H9 (cell line): ENCODE measurements at regions not wholly inside any gene's neighbourhood (a gene's known extent, or its start where the extent isn't known, plus 50 kb on each side); places are given as distances from the start of the nearest gene placed in this dataset.

Source experiments
- DNase-seq: peaks from one replicate; pipeline ENCODE4 v3.0.0-alpha.2; 2017
- H2AFZ ChIP-seq: one replicate; pipeline ENCODE4 v1.6.1; 2013; ENCODE audit warnings: mild to moderate bottlenecking, low read length, control low read depth, moderate library complexity
- H2AK5ac ChIP-seq: 2 replicates; pipeline ENCODE4 v1.6.1; 2013; ENCODE audit warnings: low read length, control low read depth, mixed read lengths; ENCODE audit not compliant: insufficient read length
- H2BK120ac ChIP-seq: one replicate; pipeline ENCODE4 v1.6.1; 2013; ENCODE audit warnings: low read depth, mild to moderate bottlenecking, low read length, control low read depth, inconsistent platforms; ENCODE audit not compliant: poor library complexity, severe bottlenecking
- H2BK12ac ChIP-seq: 2 replicates; pipeline ENCODE4 v1.6.1; 2013; ENCODE audit warnings: low read length, control low read depth, mixed read lengths, low read depth; ENCODE audit not compliant: insufficient read length
- H2BK15ac ChIP-seq: 2 replicates; pipeline ENCODE4 v1.6.1; 2013; ENCODE audit warnings: low read depth, low read length, control low read depth
- H2BK20ac ChIP-seq: one replicate; pipeline ENCODE4 v1.6.1; 2013; ENCODE audit warnings: low read depth, mild to moderate bottlenecking, low read length, control low read depth, inconsistent platforms; ENCODE audit not compliant: poor library complexity, severe bottlenecking
- H2BK5ac ChIP-seq: 2 replicates; pipeline ENCODE4 v1.6.1; 2013; ENCODE audit warnings: low read length, control low read depth, mixed read lengths; ENCODE audit not compliant: insufficient read length
- H3K14ac ChIP-seq: 2 replicates; pipeline ENCODE4 v1.6.1; 2013; ENCODE audit warnings: low read length, control low read depth; ENCODE audit not compliant: insufficient read depth
- H3K18ac ChIP-seq: 2 replicates; pipeline ENCODE4 v1.6.1; 2013; ENCODE audit warnings: low read depth, mild to moderate bottlenecking, mixed read lengths, low read length, control low read depth; ENCODE audit not compliant: insufficient read length
- H3K23ac ChIP-seq: 2 replicates; pipeline ENCODE4 v1.6.1; 2013; ENCODE audit warnings: low read length, control low read depth, mixed read lengths, low read depth; ENCODE audit not compliant: insufficient read length
- H3K23me2 ChIP-seq: 2 replicates; pipeline ENCODE4 v1.6.1; 2013; ENCODE audit warnings: low read depth, mild to moderate bottlenecking, mixed read lengths, low read length, control low read depth; ENCODE audit not compliant: insufficient read length, poor library complexity, severe bottlenecking
- H3K27ac ChIP-seq: 2 replicates; pipeline ENCODE4 v1.5.1; 2013; ENCODE audit warnings: low read length, control low read depth, mixed read lengths, low read depth; ENCODE audit not compliant: insufficient read length
- H3K27me3 ChIP-seq: 2 replicates; pipeline ENCODE4 v1.6.1; 2013; ENCODE audit warnings: low read length, control low read depth, inconsistent platforms; ENCODE audit not compliant: insufficient read depth
- H3K4ac ChIP-seq: 2 replicates; pipeline ENCODE4 v1.6.1; 2013; ENCODE audit warnings: low read depth, mild to moderate bottlenecking, control low read depth, inconsistent platforms, low read length, moderate library complexity
- H3K4me1 ChIP-seq: 2 replicates; pipeline ENCODE4 v1.6.1; 2013; ENCODE audit warnings: low read length, control low read depth, inconsistent platforms; ENCODE audit not compliant: insufficient read depth
- H3K4me2 ChIP-seq: 2 replicates; pipeline ENCODE4 v1.6.1; 2013; ENCODE audit warnings: low read length, control low read depth, mixed read lengths; ENCODE audit not compliant: insufficient read length, insufficient read depth
- H3K56ac ChIP-seq: 2 replicates; pipeline ENCODE4 v1.6.1; 2013; ENCODE audit warnings: low read depth, mild to moderate bottlenecking, mixed read lengths, low read length, control low read depth; ENCODE audit not compliant: insufficient read length
- H3K79me1 ChIP-seq: 2 replicates; pipeline ENCODE4 v1.6.1; 2013; ENCODE audit warnings: low read depth, mild to moderate bottlenecking, moderate library complexity, low read length, control low read depth, inconsistent platforms; ENCODE audit not compliant: insufficient read depth, poor library complexity, severe bottlenecking
- H3K79me2 ChIP-seq: 2 replicates; pipeline ENCODE4 v1.6.1; 2013; ENCODE audit warnings: low read length, control low read depth, inconsistent platforms; ENCODE audit not compliant: insufficient read depth
- H3K9ac ChIP-seq: 2 replicates; pipeline ENCODE4 v1.6.1; 2013; ENCODE audit warnings: low read length, control low read depth, mixed read lengths; ENCODE audit not compliant: insufficient read length; ENCODE audit errors: extremely low read depth
- H3K9me3 ChIP-seq: one replicate; pipeline ENCODE4 v1.6.1; 2013; ENCODE audit warnings: low read depth, low read length, inconsistent platforms; ENCODE audit not compliant: control insufficient read depth
- H3T11ph ChIP-seq: one replicate; pipeline ENCODE4 v1.6.1; 2013; ENCODE audit warnings: mild to moderate bottlenecking, low read length, control low read depth, inconsistent platforms
- H4K20me1 ChIP-seq: one replicate; pipeline ENCODE4 v1.6.1; 2013; ENCODE audit not compliant: control insufficient read depth, insufficient read length, insufficient read depth
- H4K5ac ChIP-seq: 2 replicates; pipeline ENCODE4 v1.6.1; 2013; ENCODE audit warnings: low read depth, mild to moderate bottlenecking, mixed read lengths, low read length, control low read depth; ENCODE audit not compliant: insufficient read length
- H4K8ac ChIP-seq: replicated peaks from 2 replicates; pipeline ENCODE4 v1.6.1; 2013; ENCODE audit warnings: low read length, control low read depth, mixed read lengths, low read depth; ENCODE audit not compliant: insufficient read length
- H4K91ac ChIP-seq: 2 replicates; pipeline ENCODE4 v1.6.1; 2013; ENCODE audit warnings: low read depth, mild to moderate bottlenecking, moderate library complexity, mixed read lengths, low read length, control low read depth; ENCODE audit not compliant: insufficient read length
- H3K27ac Mint-ChIP-seq, 3 experiments: 2 replicates in 2 of 3; 3 replicates in 1 of 3; pipeline ENCODE4 v1.8.0; 2020 to 2021; ENCODE audit warnings: mixed read lengths in 3 of 3, mild to moderate bottlenecking in 1 of 3, moderate library complexity in 1 of 3
- H3K27me3 Mint-ChIP-seq: 2 replicates; pipeline ENCODE4 v1.8.0; 2021; ENCODE audit warnings: low read depth, mild to moderate bottlenecking, moderate library complexity, mixed read lengths
- H3K36me3 Mint-ChIP-seq, 3 experiments: 2 replicates in 2 of 3; 3 replicates in 1 of 3; pipeline ENCODE4 v1.8.0; 2020 to 2021; ENCODE audit warnings: low read depth in 3 of 3, mixed read lengths in 3 of 3; ENCODE audit not compliant: insufficient read depth in 1 of 3
- H3K4me1 Mint-ChIP-seq, 2 experiments: 2 replicates each; pipeline ENCODE4 v1.8.0; 2020; ENCODE audit warnings: mixed read lengths in 2 of 2
- H3K4me3 Mint-ChIP-seq, 2 experiments: 2 replicates in 1 of 2; 3 replicates in 1 of 2; pipeline ENCODE4 v1.8.0; 2020 to 2021; ENCODE audit warnings: mild to moderate bottlenecking in 2 of 2, mixed read lengths in 2 of 2, moderate library complexity in 1 of 2
- H3K9me3 Mint-ChIP-seq, 2 experiments: 2 replicates in 1 of 2; 3 replicates in 1 of 2; pipeline ENCODE4 v1.8.0; 2020; ENCODE audit warnings: mild to moderate bottlenecking in 2 of 2, mixed read lengths in 2 of 2, moderate library complexity in 1 of 2
- WGBS: extraction: QIAGEN DNeasy Blood & Tissue Kit; methylation state at CpG from one replicate; pipeline ENCODE4 v1.1.7; 2013; ENCODE audit warnings: missing lambda C conversion rate, low lambda C conversion rate, mixed read lengths; ENCODE audit not compliant: insufficient read length; ENCODE audit errors: extremely low coverage; 5-methylcytosine and 5-hydroxymethylcytosine counted together
- TF ChIP-seq, protein P1 (sequence below): fragments of 200-600 bp; sonication (generic); conservative IDR thresholded peaks from 3 replicates; pipeline ENCODE4 v1.8.0; 2021; ENCODE audit warnings: antibody characterized with exemption, mild to moderate bottlenecking

DNA sequence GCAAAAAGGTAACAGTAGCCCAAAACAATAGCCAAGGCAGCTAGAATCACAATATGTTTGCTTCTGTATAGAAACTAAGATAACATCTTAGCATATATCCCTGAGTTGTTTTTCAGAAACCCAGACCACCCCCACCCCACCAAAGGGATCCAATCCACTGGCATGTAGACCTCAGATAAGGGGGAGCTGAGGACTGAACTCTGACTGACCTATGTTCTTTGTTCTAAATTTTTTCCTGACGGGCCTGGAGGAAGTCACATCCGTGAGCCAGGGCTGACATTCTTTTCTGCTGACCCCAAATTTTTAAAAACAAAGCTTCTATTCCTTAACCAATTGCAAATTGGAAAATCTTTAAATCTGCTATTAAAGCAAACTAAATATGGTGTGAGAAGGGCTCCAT is 493.9 kb upstream of the IGFBP3 start:
- no CpG with 5 or more reads among the region's 2 CpGs for WGBS
- no peak overlapping the region for H2AK5ac ChIP-seq
- H3K27ac Mint-ChIP-seq, result no peak overlapping the region
- no peaks in the 10 kb centered on the region for H4K20me1 ChIP-seq
- no peak for DNase-seq
- peaks cover 2 to 3% of the 10 kb centered on the region in 2 experiments; a peak in 2 of 4 replicates for H3K4me1 Mint-ChIP-seq
- H3K79me1 ChIP-seq, result no peaks in the 10 kb centered on the region
- H3K23ac ChIP-seq, result no peak overlapping the region
- TF ChIP-seq, protein P1, sequence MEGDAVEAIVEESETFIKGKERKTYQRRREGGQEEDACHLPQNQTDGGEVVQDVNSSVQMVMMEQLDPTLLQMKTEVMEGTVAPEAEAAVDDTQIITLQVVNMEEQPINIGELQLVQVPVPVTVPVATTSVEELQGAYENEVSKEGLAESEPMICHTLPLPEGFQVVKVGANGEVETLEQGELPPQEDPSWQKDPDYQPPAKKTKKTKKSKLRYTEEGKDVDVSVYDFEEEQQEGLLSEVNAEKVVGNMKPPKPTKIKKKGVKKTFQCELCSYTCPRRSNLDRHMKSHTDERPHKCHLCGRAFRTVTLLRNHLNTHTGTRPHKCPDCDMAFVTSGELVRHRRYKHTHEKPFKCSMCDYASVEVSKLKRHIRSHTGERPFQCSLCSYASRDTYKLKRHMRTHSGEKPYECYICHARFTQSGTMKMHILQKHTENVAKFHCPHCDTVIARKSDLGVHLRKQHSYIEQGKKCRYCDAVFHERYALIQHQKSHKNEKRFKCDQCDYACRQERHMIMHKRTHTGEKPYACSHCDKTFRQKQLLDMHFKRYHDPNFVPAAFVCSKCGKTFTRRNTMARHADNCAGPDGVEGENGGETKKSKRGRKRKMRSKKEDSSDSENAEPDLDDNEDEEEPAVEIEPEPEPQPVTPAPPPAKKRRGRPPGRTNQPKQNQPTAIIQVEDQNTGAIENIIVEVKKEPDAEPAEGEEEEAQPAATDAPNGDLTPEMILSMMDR, result no peak
- H3K23me2 ChIP-seq, result no peaks in the 10 kb centered on the region
- H3K27me3 Mint-ChIP-seq, result no peaks in the 10 kb centered on the region
- no peaks in the 10 kb centered on the region for H3K9me3 ChIP-seq
- H3K4ac ChIP-seq, result no peak overlapping the region
- H3K27me3 ChIP-seq, result no peaks in the 10 kb centered on the region
- H3K36me3 Mint-ChIP-seq, result no peaks in the 10 kb centered on the region
- H3K4me3 Mint-ChIP-seq, result no peak overlapping the region
- H3K9ac ChIP-seq, result no peak overlapping the region
- H2BK120ac ChIP-seq, result no peak overlapping the region
- H4K8ac ChIP-seq, result no peak overlapping the region
- H4K91ac ChIP-seq, result no peak overlapping the region
- no peak overlapping the region for H2BK5ac ChIP-seq
- no peak overlapping the region for H2BK12ac ChIP-seq
- H3K4me1 ChIP-seq, result no peaks in the 10 kb centered on the region
- peak overlapping the region; percentile 23 for H2AFZ ChIP-seq
- no peak overlapping the region for H3K14ac ChIP-seq
- no peaks in the 10 kb centered on the region for H3K79me2 ChIP-seq
- no peak overlapping the region for H2BK20ac ChIP-seq
- no peak overlapping the region for H3K18ac ChIP-seq
- H3K27ac ChIP-seq, result no peak overlapping the region
- H2BK15ac ChIP-seq, result no peak overlapping the region
- no peak overlapping the region for H3K4me2 ChIP-seq
- H3K56ac ChIP-seq, result no peak overlapping the region
- no peak overlapping the region for H3T11ph ChIP-seq
- no peaks in the 10 kb centered on the region for H3K9me3 Mint-ChIP-seq
- no peak overlapping the region for H4K5ac ChIP-seq
